ENCODE measurements at regions not wholly inside any gene's neighbourhood (a gene's known extent, or its start where the extent isn't known, plus 50 kb on each side); places are given as distances from the start of the nearest gene placed in this dataset.

DNA sequence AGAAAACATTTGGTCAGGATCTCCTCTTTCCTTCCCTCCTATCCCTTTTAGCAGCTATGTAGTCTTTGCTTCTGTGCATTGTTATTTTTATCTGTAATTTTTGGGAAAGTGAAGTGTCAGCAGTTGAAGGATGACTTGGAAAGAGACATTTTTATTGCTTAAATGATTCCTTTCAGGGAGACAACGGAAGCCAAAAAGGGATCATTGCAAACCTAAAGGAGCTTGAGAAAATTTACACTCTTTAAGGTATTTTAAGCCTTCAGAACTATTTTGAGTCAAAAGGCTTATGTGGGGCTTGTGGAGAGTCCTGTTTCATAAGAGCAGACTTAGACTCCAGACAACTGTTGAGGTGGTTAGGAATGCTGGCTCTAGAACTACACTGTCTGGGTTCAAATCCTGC is 281.6 kb downstream of the KIF4B start:
- ChIA-PET POLR2A (no interaction called here), CTCF (no interaction called here)
- no peak overlapping the region for H3K27ac Mint-ChIP-seq
- DNase-seq (ENCODE audit: low spot score) (no peak), ATAC-seq (no peak)
- H3K4me3 Mint-ChIP-seq, result no peak overlapping the region
- TF ChIP-seq NFYB (CRISPR knock-in tag; conservative IDR thresholded peaks at IDR 0.05; ENCODE audit: low read depth) (no peak), ZNF138 (CRISPR knock-in tag; conservative IDR thresholded peaks at IDR 0.05) (no peak), ESRRA (CRISPR knock-in tag; IDR thresholded peaks at IDR 0.05; ENCODE audit: borderline replicate concordance) (no peak), JAZF1 (CRISPR knock-in tag; IDR thresholded peaks at IDR 0.05) (no peak), SOX15 (CRISPR knock-in tag; IDR thresholded peaks at IDR 0.05) (no peak), NR3C1 (CRISPR knock-in tag; conservative IDR thresholded peaks at IDR 0.05; ENCODE audit: low read depth) (no peak), NR2C2 (CRISPR knock-in tag; IDR thresholded peaks at IDR 0.05) (no peak), NFATC4 (CRISPR knock-in tag; IDR thresholded peaks at IDR 0.05) (no peak), GTF2I (CRISPR knock-in tag; conservative IDR thresholded peaks at IDR 0.05) (no peak), RORB (CRISPR knock-in tag; IDR thresholded peaks at IDR 0.05) (no peak)
- TF ChIP-seq, protein P1, sequence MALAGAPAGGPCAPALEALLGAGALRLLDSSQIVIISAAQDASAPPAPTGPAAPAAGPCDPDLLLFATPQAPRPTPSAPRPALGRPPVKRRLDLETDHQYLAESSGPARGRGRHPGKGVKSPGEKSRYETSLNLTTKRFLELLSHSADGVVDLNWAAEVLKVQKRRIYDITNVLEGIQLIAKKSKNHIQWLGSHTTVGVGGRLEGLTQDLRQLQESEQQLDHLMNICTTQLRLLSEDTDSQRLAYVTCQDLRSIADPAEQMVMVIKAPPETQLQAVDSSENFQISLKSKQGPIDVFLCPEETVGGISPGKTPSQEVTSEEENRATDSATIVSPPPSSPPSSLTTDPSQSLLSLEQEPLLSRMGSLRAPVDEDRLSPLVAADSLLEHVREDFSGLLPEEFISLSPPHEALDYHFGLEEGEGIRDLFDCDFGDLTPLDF (CRISPR knock-in tag; IDR thresholded peaks at IDR 0.05), result no peak
- TF ChIP-seq, protein P2, sequence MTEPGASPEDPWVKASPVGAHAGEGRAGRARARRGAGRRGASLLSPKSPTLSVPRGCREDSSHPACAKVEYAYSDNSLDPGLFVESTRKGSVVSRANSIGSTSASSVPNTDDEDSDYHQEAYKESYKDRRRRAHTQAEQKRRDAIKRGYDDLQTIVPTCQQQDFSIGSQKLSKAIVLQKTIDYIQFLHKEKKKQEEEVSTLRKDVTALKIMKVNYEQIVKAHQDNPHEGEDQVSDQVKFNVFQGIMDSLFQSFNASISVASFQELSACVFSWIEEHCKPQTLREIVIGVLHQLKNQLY (CRISPR knock-in tag; IDR thresholded peaks at IDR 0.05), result no peak
- TF ChIP-seq, protein P3, sequence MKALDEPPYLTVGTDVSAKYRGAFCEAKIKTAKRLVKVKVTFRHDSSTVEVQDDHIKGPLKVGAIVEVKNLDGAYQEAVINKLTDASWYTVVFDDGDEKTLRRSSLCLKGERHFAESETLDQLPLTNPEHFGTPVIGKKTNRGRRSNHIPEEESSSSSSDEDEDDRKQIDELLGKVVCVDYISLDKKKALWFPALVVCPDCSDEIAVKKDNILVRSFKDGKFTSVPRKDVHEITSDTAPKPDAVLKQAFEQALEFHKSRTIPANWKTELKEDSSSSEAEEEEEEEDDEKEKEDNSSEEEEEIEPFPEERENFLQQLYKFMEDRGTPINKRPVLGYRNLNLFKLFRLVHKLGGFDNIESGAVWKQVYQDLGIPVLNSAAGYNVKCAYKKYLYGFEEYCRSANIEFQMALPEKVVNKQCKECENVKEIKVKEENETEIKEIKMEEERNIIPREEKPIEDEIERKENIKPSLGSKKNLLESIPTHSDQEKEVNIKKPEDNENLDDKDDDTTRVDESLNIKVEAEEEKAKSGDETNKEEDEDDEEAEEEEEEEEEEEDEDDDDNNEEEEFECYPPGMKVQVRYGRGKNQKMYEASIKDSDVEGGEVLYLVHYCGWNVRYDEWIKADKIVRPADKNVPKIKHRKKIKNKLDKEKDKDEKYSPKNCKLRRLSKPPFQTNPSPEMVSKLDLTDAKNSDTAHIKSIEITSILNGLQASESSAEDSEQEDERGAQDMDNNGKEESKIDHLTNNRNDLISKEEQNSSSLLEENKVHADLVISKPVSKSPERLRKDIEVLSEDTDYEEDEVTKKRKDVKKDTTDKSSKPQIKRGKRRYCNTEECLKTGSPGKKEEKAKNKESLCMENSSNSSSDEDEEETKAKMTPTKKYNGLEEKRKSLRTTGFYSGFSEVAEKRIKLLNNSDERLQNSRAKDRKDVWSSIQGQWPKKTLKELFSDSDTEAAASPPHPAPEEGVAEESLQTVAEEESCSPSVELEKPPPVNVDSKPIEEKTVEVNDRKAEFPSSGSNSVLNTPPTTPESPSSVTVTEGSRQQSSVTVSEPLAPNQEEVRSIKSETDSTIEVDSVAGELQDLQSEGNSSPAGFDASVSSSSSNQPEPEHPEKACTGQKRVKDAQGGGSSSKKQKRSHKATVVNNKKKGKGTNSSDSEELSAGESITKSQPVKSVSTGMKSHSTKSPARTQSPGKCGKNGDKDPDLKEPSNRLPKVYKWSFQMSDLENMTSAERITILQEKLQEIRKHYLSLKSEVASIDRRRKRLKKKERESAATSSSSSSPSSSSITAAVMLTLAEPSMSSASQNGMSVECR (CRISPR knock-in tag; IDR thresholded peaks at IDR 0.05; ENCODE audit: borderline replicate concordance), result no peak
- TF ChIP-seq, protein P4, sequence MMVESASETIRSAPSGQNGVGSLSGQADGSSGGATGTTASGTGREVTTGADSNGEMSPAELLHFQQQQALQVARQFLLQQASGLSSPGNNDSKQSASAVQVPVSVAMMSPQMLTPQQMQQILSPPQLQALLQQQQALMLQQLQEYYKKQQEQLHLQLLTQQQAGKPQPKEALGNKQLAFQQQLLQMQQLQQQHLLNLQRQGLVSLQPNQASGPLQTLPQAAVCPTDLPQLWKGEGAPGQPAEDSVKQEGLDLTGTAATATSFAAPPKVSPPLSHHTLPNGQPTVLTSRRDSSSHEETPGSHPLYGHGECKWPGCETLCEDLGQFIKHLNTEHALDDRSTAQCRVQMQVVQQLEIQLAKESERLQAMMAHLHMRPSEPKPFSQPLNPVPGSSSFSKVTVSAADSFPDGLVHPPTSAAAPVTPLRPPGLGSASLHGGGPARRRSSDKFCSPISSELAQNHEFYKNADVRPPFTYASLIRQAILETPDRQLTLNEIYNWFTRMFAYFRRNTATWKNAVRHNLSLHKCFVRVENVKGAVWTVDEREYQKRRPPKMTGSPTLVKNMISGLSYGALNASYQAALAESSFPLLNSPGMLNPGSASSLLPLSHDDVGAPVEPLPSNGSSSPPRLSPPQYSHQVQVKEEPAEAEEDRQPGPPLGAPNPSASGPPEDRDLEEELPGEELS (CRISPR knock-in tag; IDR thresholded peaks at IDR 0.05), result no peak
- H3K4me1 Mint-ChIP-seq, result no peaks in the 10 kb centered on the region
- no peaks in the 10 kb centered on the region for H3K36me3 Mint-ChIP-seq
- H3K27me3 Mint-ChIP-seq (ENCODE audit: low read depth), result no peaks in the 10 kb centered on the region
- peaks cover 5% of the 10 kb centered on the region for H3K9me3 Mint-ChIP-seq

DNA sequence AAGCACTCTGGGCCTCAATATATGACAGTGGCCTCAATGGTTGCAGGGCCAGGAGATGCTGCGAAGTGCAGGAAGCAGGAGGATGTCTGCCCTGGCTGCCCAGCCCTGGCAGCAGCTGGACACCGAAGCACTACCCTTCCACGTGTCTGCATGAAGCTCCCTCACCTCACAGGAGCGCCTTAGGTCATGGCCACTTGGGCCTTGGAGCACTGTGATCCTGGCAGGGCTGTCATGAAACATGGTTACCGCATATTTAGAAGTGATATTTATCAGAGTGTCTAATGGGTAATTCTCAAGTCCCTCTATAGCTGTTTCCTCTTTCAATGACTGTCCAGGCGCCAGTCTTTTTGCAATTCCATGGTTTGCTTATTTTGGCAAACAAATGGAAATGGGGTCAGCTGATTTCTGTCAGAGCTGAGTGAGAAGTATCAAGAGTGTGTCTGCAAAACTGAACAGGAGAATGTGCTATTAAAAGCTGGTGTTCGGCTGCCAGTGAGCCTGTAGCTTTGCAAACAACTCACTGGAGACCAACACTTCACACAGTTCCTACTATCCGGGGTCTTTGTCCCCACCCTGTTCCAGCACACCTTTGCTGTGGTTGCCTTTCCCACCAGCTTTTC is 285.9 kb downstream of the KIF4B start:
- Mint-ChIP-seq H3K4me1 (no peaks in the 10 kb centered on the region), H3K27ac (no peak overlapping the region), H3K9me3 (peaks cover 12% of the 10 kb centered on the region), H3K27me3 (ENCODE audit: low read depth) (no peaks in the 10 kb centered on the region), H3K36me3 (no peaks in the 10 kb centered on the region), H3K4me3 (no peak overlapping the region)
- CTCF ChIA-PET, result no interaction called here
- TF ChIP-seq, protein P1 (CRISPR knock-in tag; IDR thresholded peaks at IDR 0.05), result no peak
- no peak for TF ChIP-seq ZNF138 (CRISPR knock-in tag; conservative IDR thresholded peaks at IDR 0.05)
- POLR2A ChIA-PET, result no interaction called here
- ATAC-seq, result no peak
- no peak for DNase-seq (ENCODE audit: low spot score)
